ENCODE measurements at regions not wholly inside any gene's neighbourhood (a gene's known extent, or its start where the extent isn't known, plus 50 kb on each side); places are given as distances from the start of the nearest gene placed in this dataset.

DNA sequence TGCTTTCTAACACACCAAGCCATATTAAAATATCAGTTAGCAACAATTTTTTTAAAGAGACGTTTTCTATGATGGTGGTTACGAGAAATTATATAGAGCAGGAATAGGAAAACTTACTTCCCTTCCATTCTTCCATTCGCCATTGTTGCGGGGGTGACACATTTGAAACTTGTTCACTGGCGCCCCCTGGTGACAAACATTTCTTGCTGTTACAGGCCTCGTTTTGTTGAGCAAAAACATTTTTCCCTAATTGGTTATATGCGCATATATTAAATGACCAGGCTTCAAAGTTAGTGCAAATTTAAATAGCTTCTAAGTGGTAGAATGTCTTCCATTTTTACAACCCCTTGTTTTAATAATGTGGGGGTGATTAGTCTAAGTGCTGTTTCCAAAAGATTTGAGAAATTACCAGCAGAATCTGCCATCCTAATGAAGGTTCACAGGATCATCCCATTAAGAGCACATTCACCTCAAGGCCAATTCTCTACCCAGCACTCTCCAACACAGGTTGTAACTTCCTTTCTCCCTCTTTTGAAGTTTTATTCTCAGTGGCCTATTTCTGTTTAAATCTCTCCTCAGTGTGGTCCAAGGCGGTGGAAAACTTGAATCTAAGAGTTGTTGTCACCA is 1124.7 kb downstream of the FLRT2 start:
- no peak for DNase-seq

DNA sequence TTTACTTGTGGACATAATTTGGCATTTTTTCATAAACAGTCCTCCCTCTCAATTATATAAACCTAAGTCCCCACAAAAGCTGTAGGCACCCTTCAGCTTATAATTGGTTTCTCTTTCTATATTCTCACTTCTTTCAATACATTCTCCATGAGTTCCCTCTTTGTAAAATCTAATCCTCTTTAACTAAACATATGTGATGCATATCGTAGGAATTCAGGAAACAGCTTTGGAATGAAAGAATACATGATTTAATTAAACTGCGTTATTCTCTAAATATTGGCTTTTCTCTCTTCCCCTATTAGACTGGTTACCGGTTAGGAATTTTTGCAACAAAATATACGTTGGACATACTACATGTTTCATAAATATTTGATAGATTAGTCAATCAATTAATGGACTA is 1122.6 kb downstream of the FLRT2 start:
- no peak for DNase-seq

- no peak for DNase-seq
Observed at GRCh38 chr14:86646696-86647690, 1117.0 kb downstream of the FLRT2 start.

DNA sequence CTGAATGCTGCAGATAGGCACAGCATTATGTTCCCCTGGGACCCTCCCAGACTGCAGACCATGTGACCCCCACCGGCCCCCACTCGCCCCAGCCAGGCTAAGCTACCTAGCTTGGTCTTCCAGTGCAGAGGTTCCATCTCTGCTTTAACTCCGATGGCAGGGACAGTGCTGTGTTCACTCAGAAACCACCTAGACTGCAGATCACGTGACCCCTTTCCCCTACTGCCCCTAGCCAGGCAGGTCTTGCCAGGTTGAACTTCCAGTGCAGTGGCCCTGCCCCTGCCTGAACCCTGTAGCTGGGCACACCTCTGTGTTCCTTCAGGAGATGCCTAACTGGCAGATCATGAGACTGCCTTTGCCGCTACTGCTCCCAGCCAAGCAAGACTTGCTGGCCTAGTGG is 1116.2 kb downstream of the FLRT2 start:
- no peak for DNase-seq

DNA sequence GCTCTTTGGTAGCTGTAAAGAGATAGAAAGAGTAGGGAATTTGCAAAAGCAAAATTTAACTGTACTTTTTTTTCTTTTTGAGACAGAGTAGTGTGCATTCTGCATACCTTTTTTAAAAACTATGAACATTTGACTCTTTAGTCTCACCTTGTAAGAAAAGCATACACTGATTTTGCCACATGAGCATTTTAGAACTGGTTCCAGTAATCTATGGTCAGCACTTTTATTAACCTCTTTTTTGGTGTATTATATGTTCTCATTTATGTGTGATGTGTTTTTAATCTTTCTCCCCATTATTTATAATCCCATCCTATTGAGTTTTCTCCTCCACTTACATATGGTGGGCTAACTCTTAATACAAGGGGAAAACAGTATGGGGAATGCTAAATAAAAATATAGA is 1111.4 kb downstream of the FLRT2 start:
- DNase-seq: no peak

DNA sequence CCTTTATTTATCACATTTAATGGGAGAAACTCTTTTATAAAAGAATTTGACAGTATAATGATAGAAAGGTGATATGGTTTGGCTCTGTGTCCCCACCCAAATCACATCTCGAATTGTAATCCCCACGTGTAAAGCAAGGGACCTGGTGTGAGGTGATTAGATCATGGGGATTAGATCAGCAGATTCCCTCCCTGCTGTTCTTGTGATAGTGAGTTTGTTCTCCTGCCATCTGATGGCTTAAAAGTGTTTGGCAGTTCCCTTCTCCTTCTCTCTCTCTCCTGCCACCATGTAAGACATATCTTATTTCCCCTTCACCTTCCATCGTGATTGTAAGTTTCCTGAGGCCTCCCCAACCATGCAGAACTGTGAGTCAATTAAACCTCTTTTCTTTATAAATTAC is 1110.3 kb downstream of the FLRT2 start:
- no peak for DNase-seq

GRCh38 chr14:86639666-86640065 is 1109.7 kb downstream of the FLRT2 start:
- no peak for DNase-seq

DNA sequence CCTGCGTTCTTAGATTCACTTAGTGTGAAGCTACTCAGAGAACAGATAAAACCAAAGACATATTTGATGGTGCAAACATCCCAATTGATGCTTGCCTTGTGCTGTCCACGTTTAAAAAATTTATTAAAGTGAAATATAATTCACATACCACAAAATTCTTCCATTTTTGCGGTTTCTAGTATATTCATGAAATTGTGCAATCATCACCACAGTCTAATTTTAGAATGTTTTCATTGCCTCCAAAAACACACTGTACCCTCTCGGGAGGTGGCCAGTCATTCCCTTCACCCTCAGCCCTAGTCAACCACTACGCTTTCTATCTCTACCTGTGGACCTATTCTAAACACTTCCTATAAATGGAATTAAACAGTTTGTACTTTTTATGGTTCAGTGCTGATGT is 1109.2 kb downstream of the FLRT2 start:
- DNase-seq: no peak

GRCh38 chr14:86627080-86627479 is 1097.1 kb downstream of the FLRT2 start:
- DNase-seq: no peak

DNA sequence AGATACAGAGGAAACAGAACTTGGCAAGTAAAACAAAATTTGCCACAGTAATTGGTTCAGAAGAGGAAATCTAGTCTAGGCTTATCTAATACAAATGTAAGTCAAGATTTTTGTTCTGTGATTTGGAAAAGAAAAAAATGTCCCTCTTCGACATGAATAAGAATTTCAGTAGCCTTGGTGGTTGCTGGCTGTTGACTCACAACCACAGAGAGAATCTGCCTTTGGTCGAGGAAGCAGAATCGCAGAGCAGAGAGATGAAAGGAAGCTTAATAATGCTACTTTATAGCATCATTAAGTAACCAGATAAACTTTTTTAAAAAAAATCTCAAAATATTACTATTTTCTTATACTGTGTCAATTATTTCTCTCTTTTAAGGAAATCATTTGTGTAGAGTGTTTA is 1096.6 kb downstream of the FLRT2 start:
- DNase-seq: no peak

DNA sequence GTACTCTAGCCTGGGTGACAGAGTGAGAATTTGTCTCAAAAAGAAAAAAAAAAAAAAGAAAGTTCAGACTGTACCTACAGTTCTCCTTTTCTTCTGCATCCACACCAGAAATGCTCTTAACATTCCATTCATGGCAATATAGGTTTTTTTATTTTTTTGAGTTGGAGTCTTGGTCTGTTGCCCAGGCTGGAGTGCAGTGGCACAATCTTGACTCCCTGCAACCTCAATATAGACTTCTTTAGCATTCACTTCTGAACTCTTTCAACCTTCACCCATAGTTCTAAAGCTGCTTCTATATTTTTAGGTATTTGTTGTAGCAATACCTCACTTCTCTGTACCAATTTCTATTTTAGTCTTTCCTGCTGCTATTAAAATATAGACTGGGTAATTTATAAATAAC is 1095.7 kb downstream of the FLRT2 start:
- no peak for DNase-seq

DNA sequence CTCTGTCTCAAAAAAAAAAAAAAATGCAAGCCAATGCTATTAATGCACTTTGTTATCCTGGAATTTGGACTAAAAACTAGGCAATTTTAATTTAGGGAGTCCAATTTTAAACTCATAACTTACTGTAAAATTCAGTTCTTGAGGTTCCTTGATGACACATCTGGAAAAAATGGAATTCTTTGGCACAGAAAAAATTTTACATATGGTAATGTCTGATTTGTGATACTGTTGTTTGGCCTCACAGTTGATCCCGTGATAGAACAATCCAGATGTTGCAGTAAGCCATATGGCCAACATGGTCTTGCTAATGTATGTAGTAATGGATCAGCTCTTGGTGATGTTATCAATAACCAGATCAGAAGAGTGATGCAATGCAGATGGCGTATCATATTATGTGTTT is 1089.8 kb downstream of the FLRT2 start:
- DNase-seq: no peak

- no peak for DNase-seq
Observed at GRCh38 chr14:86613786-86614185, 1083.8 kb downstream of the FLRT2 start.

DNA sequence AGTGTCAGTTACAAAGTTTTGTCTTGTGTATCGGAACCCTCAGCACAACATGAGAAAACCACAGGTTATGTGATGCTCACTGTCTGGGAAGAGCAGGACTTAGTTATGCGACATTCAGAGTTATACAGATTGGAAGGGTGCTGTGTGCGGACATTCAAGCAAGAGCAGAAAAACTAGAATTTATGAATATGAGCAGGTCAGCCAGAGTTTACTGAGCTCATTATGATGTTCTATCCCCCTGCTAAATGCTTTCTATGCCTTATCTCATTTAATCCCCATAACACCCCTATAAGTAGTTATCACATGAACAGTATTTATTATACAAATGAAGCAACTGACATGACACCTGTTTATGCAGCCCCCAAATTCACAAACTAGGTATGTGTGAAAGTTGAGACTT is 1083.2 kb downstream of the FLRT2 start:
- no peak for DNase-seq

- DNase-seq: no peak
Observed at GRCh38 chr14:86604561-86604960, 1074.6 kb downstream of the FLRT2 start.

DNA sequence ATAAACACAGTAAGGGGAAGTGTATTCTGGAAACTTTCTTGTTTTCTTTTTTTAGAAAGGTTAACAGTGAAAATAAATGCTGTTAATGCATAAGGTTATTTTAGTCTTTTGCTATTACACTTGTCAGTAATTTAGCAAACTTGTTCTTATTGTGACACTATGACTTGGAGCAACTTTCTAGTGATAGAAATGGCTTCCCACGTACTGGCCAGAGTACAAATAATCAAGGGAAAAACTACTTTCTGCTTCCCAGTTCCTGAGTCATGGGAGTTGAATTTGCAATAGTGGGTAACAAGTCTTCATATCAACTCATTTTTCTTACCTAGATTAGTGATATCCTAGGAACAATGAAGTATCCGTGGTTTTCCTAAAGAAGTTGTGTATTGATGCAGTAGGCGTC is 1072.3 kb downstream of the FLRT2 start:
- DNase-seq: no peak

DNA sequence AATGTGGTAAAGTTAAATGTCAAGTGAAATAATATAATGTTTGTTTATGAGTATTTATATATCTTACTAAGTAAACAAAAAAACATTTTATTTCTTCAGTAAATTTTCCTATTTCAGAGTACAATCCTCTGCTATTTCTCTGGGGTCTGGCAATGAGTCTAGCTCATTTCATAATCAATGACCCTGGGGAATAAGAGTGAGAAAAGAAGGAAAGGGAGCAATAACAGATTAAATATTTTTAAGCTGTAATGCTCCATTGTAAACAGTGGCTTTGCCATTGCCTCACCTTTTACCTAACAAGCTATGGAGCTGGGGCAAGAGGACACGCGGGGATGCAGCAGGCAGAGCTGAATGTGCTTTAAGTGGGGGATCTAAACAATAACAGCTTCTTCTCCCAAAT is 1071.9 kb downstream of the FLRT2 start:
- no peak for DNase-seq

DNA sequence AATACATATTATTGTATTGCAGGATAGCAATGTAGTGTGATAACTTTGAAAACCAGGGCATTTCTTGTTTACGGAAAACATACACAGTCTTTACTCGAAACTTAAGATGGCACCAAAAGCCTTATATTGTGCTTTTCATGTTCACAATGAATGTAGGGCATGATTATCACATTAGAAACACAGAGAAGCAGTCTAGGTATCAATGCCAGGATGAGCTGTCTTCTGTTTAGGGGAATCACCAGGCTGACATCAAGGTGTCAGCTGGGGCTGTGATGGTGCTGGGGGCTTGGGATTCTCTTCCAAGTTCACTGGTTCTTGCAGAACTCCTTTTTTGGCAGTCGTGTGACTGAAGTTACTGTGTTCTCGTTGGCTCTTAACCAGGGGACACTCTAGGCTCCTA is 1067.3 kb downstream of the FLRT2 start:
- no peak for DNase-seq

DNA sequence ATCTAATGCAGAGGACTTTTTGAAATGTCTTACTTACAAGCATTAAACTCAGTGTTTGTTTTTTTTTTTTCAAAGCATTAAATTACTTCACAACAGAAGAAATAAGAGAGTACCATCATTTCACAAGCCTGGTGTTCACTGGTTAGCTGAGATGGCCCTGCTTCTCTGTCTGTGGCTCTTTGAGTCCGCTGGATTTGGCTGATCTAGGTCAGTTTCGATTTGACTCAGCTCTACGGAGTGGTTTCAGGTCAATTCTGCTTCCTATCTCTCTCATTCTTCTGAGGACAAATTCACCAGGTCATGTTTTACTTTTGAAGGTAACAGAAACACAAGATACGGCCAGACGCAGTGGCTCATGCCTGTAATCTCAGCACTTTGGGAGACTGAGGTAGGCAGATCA is 1066.1 kb downstream of the FLRT2 start:
- no peak for DNase-seq

DNA sequence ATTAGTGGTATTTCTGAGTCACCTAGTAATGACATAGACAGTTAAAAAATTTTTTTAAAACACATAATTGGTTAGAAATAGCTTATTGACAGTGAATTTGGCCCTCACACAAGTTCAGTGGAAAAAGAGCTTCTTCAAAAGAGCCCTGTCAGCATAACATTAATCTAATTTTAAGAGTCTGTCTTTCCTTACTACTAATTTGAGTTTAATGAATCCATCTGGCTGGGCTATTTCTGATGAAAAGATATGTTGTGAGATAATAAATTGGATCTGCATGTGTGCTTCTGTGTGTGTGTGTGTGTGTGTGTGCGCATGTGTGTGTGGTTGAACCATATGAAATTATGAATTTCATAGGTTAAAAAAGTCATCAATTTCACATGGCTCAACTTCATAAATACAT is 1045.2 kb downstream of the FLRT2 start:
- no peak for DNase-seq

- no peak for DNase-seq
Observed at GRCh38 chr14:86574778-86575129, 1044.8 kb downstream of the FLRT2 start.

- no peak for DNase-seq
Observed at GRCh38 chr14:86574051-86574777, 1044.3 kb downstream of the FLRT2 start.

DNA sequence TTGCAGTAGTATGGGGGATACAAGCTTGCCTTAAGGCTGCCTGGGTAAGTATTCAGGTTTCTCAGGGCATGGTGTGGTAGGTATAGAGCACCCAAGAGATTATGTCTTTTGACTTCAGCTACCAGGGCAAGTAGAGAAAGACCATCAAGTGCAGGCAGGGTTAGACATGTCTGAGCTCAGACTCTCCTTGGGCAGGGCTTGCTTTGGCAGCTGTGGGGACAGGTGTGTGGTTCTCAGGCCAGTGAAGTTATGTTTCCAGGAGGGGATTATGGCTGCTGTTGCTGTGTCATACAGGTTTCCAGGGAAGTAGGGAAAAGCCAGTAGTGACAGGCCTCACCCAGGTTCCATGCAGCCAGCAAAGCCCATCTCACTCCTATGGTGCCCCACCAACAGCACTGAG is 1040.4 kb downstream of the FLRT2 start:
- DNase-seq: no peak

DNA sequence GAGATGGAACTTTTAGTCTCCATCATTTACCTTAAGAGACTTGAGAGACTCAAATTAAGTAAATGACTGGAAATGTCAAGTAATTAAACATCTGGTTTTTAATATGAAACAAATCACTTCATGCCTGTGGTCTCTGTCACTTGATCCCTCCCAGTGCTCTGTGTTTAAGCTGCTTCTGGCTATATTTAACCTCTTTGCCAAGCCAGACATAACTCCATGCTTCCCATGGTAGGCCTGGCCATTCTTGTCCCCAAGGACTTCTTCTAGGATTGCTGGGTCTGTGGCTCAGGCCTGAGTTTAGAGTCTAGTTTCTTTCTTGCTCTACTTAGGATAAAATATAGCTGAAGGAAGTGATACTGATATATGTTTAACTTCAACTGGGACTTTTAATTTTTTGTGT is 1013.6 kb downstream of the FLRT2 start:
- no peak for DNase-seq
